Prostate gland (tissue), 2 donors: ENCODE measurements at regions not wholly inside any gene's neighbourhood (a gene's known extent, or its start where the extent isn't known, plus 50 kb on each side); places are given as distances from the start of the nearest gene placed in this dataset.

ENCODE experiments used
- CTCF ChIP-seq, 4 experiments: fragments of 200-600 bp in 2 of 4; fragments of 450-650 bp in 2 of 4; sonication (generic) in 2 of 4; IDR thresholded peaks; 1 replicate in 3 of 4; 2 replicates in 1 of 4; pipeline ENCODE4 v1.5.1; 2016 to 2019; ENCODE audit warnings: antibody characterized with exemption in 4 of 4, mild to moderate bottlenecking in 2 of 4, moderate library complexity in 2 of 4
- POLR2A ChIP-seq: fragments of 450-650 bp; IDR thresholded peaks from one replicate; pipeline ENCODE4 v1.6.1; 2016; ENCODE audit warnings: antibody characterized with exemption, mild to moderate bottlenecking
- POLR2AphosphoS5 ChIP-seq: sonication (generic); formaldehyde crosslinking; IDR thresholded peaks from one replicate; pipeline ENCODE4 v1.6.1; 2017; ENCODE audit warnings: antibody characterized with exemption

- TF ChIP-seq POLR2AphosphoS5 (no peak), CTCF (IDR thresholded peaks at IDR 0.05) (no peak), POLR2A (no peak)
Observed at GRCh38 chr1:208503787-208504186, 259.6 kb upstream of the PLXNA2 start.
